Keratinocyte (primary cell): ENCODE measurements at regions not wholly inside any gene's neighbourhood (a gene's known extent, or its start where the extent isn't known, plus 50 kb on each side); places are given as distances from the start of the nearest gene placed in this dataset.

Experiments
- DNase-seq: peaks from one replicate; pipeline ENCODE4 v3.0.0-alpha.2; 2011; ENCODE audit warnings: low read depth, missing footprints, low spot score
- FAIRE-seq: peaks from 2 replicates; lab custom pipeline; 2011; peaks lifted over from hg19 to GRCh38; lab: Jason Lieb, UNC
- H2AFZ ChIP-seq: 2 replicates; pipeline ENCODE4 v1.6.0; 2012; ENCODE audit warnings: low read length, control low read depth, inconsistent platforms; ENCODE audit not compliant: control insufficient read depth
- H3K27ac ChIP-seq: 2 replicates; pipeline ENCODE4 v1.5.1; 2011; ENCODE audit warnings: low read length; ENCODE audit not compliant: control insufficient read depth, insufficient read depth
- H3K27me3 ChIP-seq: 3 replicates; pipeline ENCODE4 v1.6.0; 2011; ENCODE audit warnings: low read length; ENCODE audit not compliant: control insufficient read depth, insufficient read depth; ENCODE audit errors: extremely low read depth
- H3K36me3 ChIP-seq, 2 experiments: 2 replicates in 1 of 2; 3 replicates in 1 of 2; pipeline ENCODE4 v1.5.1; 2011; ENCODE audit warnings: low read length in 2 of 2, mild to moderate bottlenecking in 1 of 2; ENCODE audit not compliant: control insufficient read depth in 2 of 2, insufficient read depth in 2 of 2; ENCODE audit errors: extremely low read depth in 1 of 2
- H3K4me1 ChIP-seq: 3 replicates; pipeline ENCODE4 v1.5.1; 2011; ENCODE audit warnings: low read length; ENCODE audit not compliant: control insufficient read depth, insufficient read depth; ENCODE audit errors: extremely low read depth
- H3K4me2 ChIP-seq: 3 replicates; pipeline ENCODE4 v1.6.0; 2011; ENCODE audit warnings: low read depth, low read length; ENCODE audit not compliant: control insufficient read depth, insufficient read depth; ENCODE audit errors: extremely low read depth
- H3K4me3 ChIP-seq, 3 experiments: fragments of 200-600 bp in 1 of 3; sonication (generic) in 1 of 3; 2 replicates in 2 of 3; 3 replicates in 1 of 3; pipeline ENCODE4 v1.5.1; 2011 to 2016; ENCODE audit warnings: low read length in 3 of 3, mild to moderate bottlenecking in 3 of 3, control low read depth in 2 of 3, inconsistent platforms in 1 of 3, low read depth in 1 of 3, mixed read lengths in 1 of 3, mixed run types in 1 of 3, moderate library complexity in 1 of 3; ENCODE audit not compliant: control insufficient read depth in 2 of 3, insufficient read depth in 2 of 3; ENCODE audit errors: extremely low read depth in 1 of 3
- H3K79me2 ChIP-seq: 2 replicates; pipeline ENCODE4 v1.6.0; 2012; ENCODE audit warnings: low read length; ENCODE audit not compliant: control insufficient read depth, insufficient read depth
- H3K9ac ChIP-seq: 3 replicates; pipeline ENCODE4 v1.6.0; 2011; ENCODE audit warnings: low read length; ENCODE audit not compliant: control insufficient read depth, insufficient read depth; ENCODE audit errors: extremely low read depth
- H3K9me1 ChIP-seq: 3 replicates; pipeline ENCODE4 v1.6.0; 2011; ENCODE audit warnings: low read length; ENCODE audit not compliant: control insufficient read depth, insufficient read depth; ENCODE audit errors: extremely low read depth
- H3K9me3 ChIP-seq: 2 replicates; pipeline ENCODE4 v1.5.1; 2012; ENCODE audit warnings: low read depth, low read length; ENCODE audit not compliant: control insufficient read depth
- H4K20me1 ChIP-seq: 3 replicates; pipeline ENCODE4 v1.6.0; 2011; ENCODE audit warnings: low read length; ENCODE audit not compliant: control insufficient read depth, insufficient read depth; ENCODE audit errors: extremely low read depth
- CTCF ChIP-seq, 3 experiments: IDR thresholded peaks in 1 of 3; conservative IDR thresholded peaks in 1 of 3; optimal IDR thresholded peaks in 1 of 3; 2 replicates in 2 of 3; 3 replicates in 1 of 3; pipeline versions ENCODE3 to v1.5.1; 2011; ENCODE audit warnings: low read length in 3 of 3, mild to moderate bottlenecking in 3 of 3, moderate library complexity in 2 of 3, control low read depth in 1 of 3, inconsistent platforms in 1 of 3; ENCODE audit not compliant: insufficient read depth in 2 of 3; ENCODE audit errors: extremely low read depth in 1 of 3
- EZH2 ChIP-seq: IDR thresholded peaks from one replicate; pipeline ENCODE4 v1.6.1; 2012; ENCODE audit warnings: inconsistent platforms, mild to moderate bottlenecking, low read length, moderate library complexity
- dilution Hi-C: fragments of 300-500 bp; cut with MboI; formaldehyde crosslinking; loops from one replicate; pipeline ENCODE4 v1.7.0; 2020; ENCODE audit warnings: low sequenced_read_pairs; ENCODE audit not compliant: extremely low pct_ligation_motif_present

- H3K4me1 ChIP-seq = no peaks in the 10 kb centered on the region
- no peaks in the 10 kb centered on the region for H3K9me1 ChIP-seq
- no peaks in the 10 kb centered on the region for H3K9me3 ChIP-seq
- no peak overlapping the region for H2AFZ ChIP-seq
- H3K36me3 ChIP-seq = no peaks in the 10 kb centered on the region
- dilution Hi-C loops = no loop called here
- no peak overlapping the region for H3K4me2 ChIP-seq
- H4K20me1 ChIP-seq = no peaks in the 10 kb centered on the region
- DNase-seq (no peak), FAIRE-seq (no peak)
- no peak overlapping the region for H3K27ac ChIP-seq
- H3K79me2 ChIP-seq = no peaks in the 10 kb centered on the region
- no peaks in the 10 kb centered on the region for H3K27me3 ChIP-seq
- TF ChIP-seq EZH2 = no peak
- H3K9ac ChIP-seq = no peak overlapping the region
- H3K4me3 ChIP-seq = no peak overlapping the region
Measured at GRCh38 chr4:122005064-122005755, 53.4 kb upstream of the TRPC3 start.

GRCh38 chr4:122003335-122003734 lies 51.5 kb upstream of the TRPC3 start:
- H3K9me1 ChIP-seq = no peaks in the 10 kb centered on the region
- H4K20me1 ChIP-seq = no peaks in the 10 kb centered on the region
- H3K36me3 ChIP-seq = no peaks in the 10 kb centered on the region
- FAIRE-seq (no peak), DNase-seq (no peak)
- no peaks in the 10 kb centered on the region for H3K27me3 ChIP-seq
- no peaks in the 10 kb centered on the region for H3K4me1 ChIP-seq
- no peak overlapping the region for H3K4me3 ChIP-seq
- no peak overlapping the region for H2AFZ ChIP-seq
- no peak overlapping the region for H3K4me2 ChIP-seq
- H3K9me3 ChIP-seq = no peaks in the 10 kb centered on the region
- no peaks in the 10 kb centered on the region for H3K79me2 ChIP-seq
- TF ChIP-seq EZH2 (no peak), CTCF (optimal IDR thresholded peaks at IDR 0.05 in 1 of 3, IDR thresholded peaks at IDR 0.05 in 1 of 3, conservative IDR thresholded peaks at IDR 0.05 in 1 of 3; ENCODE audit: extremely low read depth in 1 of 3, insufficient read depth in 2 of 3, low read length in 3 of 3) (peak; percentile 47 to 51 (median 48))
- H3K9ac ChIP-seq = no peak overlapping the region
- H3K27ac ChIP-seq = no peak overlapping the region
- dilution Hi-C loops = no loop called here
